ENCODE measurements at regions not wholly inside any gene's neighbourhood (a gene's known extent, or its start where the extent isn't known, plus 50 kb on each side); places are given as distances from the start of the nearest gene placed in this dataset.

GRCh38 chr3:13141183-13141582, 68.0 kb upstream of the IQSEC1 start:
- Histone ChIP-seq H3K36me3 (ENCODE audit: control insufficient read depth in 4 of 4, insufficient read depth in 4 of 4, low read length in 4 of 4) (no peaks in the 10 kb centered on the region), H3K4me1 (ENCODE audit: control insufficient read depth in 5 of 5, insufficient read depth in 5 of 5, low read length in 5 of 5) (no peaks in the 10 kb centered on the region), H3K9ac (ENCODE audit: insufficient read depth in 1 of 2, low read length in 2 of 2) (no peak overlapping the region), H3K27me3 (ENCODE audit: control insufficient read depth in 3 of 3, insufficient read depth in 3 of 3, low read length in 2 of 3) (peaks cover 0 to 2% (median 0%) of the 10 kb centered on the region in 3 donors), H3K27ac (ENCODE audit: low read depth in 1 of 2, low read length in 1 of 2) (no peak overlapping the region), H3K4me3 (no peak overlapping the region), H3K9me3 (ENCODE audit: control insufficient read depth in 4 of 4, insufficient read depth in 3 of 4, low read length in 3 of 4) (peaks cover 0 to 4% (median 0%) of the 10 kb centered on the region in 4 donors)
- 87 to 90% methylated on average over 7 of the region's 7 CpGs for WGBS, 2 donors
- ATAC-seq (ENCODE audit: insufficient read depth, low FRiP score) = no peak
- no peak for DNase-seq
- no peak for TF ChIP-seq CTCF (IDR thresholded peaks at IDR 0.05; ENCODE audit: control extremely low read depth, extremely low read depth)

DNA sequence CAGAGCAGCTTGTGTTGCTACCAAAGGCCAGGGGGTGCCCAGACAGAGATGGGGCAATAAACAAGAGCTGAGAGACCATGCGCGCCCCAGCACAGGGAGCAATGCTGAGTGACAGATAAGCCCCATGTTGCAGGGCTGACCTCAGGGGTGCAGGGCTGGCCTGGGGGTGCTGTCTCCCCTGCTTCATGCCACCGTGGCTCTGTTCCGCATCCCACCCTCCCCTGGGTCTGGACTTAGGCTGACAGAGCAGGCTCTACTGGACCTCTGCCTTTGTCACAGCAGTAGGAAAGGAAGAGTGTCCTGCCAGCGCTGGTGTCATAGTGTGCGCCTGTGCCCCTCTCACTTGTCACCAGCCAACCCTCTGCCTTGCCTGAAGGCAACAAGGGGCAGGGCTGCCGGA, 67.4 kb upstream of the IQSEC1 start:
- H3K4me1 ChIP-seq (ENCODE audit: control insufficient read depth in 5 of 5, insufficient read depth in 5 of 5, low read length in 5 of 5) = no peaks in the 10 kb centered on the region
- peaks cover 0 to 2% (median 0%) of the 10 kb centered on the region in 3 donors for H3K27me3 ChIP-seq (ENCODE audit: control insufficient read depth in 3 of 3, insufficient read depth in 3 of 3, low read length in 2 of 3)
- no peak overlapping the region for H3K4me3 ChIP-seq
- TF ChIP-seq CTCF (IDR thresholded peaks at IDR 0.05; ENCODE audit: control extremely low read depth, extremely low read depth) = no peak
- 94 to 96% methylated on average over 7 of the region's 7 CpGs for WGBS, 2 donors
- DNase-seq (no peak), ATAC-seq (ENCODE audit: insufficient read depth, low FRiP score) (no peak)
- no peak overlapping the region for H3K27ac ChIP-seq (ENCODE audit: low read depth in 1 of 2, low read length in 1 of 2)
- H3K9ac ChIP-seq (ENCODE audit: insufficient read depth in 1 of 2, low read length in 2 of 2) = no peak overlapping the region
- no peaks in the 10 kb centered on the region for H3K36me3 ChIP-seq (ENCODE audit: control insufficient read depth in 4 of 4, insufficient read depth in 4 of 4, low read length in 4 of 4)
- peaks cover 0 to 4% (median 0%) of the 10 kb centered on the region in 4 donors for H3K9me3 ChIP-seq (ENCODE audit: control insufficient read depth in 4 of 4, insufficient read depth in 3 of 4, low read length in 3 of 4)

GRCh38 chr3:13139471-13140065, 66.3 kb upstream of the IQSEC1 start:
- no peak overlapping the region for H3K27ac ChIP-seq (ENCODE audit: low read depth in 1 of 2, low read length in 1 of 2)
- no peak overlapping the region for H3K9ac ChIP-seq (ENCODE audit: insufficient read depth in 1 of 2, low read length in 2 of 2)
- H3K4me1 ChIP-seq (ENCODE audit: control insufficient read depth in 5 of 5, insufficient read depth in 5 of 5, low read length in 5 of 5) = no peaks in the 10 kb centered on the region
- H3K9me3 ChIP-seq (ENCODE audit: control insufficient read depth in 4 of 4, insufficient read depth in 3 of 4, low read length in 3 of 4) = peaks cover 0 to 4% (median 0%) of the 10 kb centered on the region in 4 donors
- peaks cover 0 to 2% (median 0%) of the 10 kb centered on the region in 3 donors for H3K27me3 ChIP-seq (ENCODE audit: control insufficient read depth in 3 of 3, insufficient read depth in 3 of 3, low read length in 2 of 3)
- no peak for TF ChIP-seq CTCF (IDR thresholded peaks at IDR 0.05; ENCODE audit: control extremely low read depth, extremely low read depth)
- no peaks in the 10 kb centered on the region for H3K36me3 ChIP-seq (ENCODE audit: control insufficient read depth in 4 of 4, insufficient read depth in 4 of 4, low read length in 4 of 4)
- DNase-seq (no peak), ATAC-seq (ENCODE audit: insufficient read depth, low FRiP score) (no peak)
- no peak overlapping the region for H3K4me3 ChIP-seq
- 84 to 88% methylated on average over 4 of the region's 4 CpGs for WGBS, 2 donors

DNA sequence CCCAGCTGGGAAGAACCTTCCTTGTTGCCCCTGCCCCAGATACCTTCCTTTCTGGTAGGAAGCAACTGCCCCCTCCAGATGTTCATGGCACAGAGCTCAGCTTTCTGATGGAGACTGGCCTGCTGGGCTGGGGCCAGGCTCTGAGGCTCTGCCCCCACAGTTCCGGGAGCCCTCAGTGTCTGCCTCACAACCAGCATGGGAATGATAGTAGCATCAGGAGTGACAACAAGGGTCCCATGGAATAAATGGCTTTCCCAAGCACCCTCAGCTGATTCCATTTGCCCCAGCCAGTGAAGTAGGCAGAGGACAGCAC, 65.6 kb upstream of the IQSEC1 start:
- Histone ChIP-seq H3K9ac (ENCODE audit: insufficient read depth in 1 of 2, low read length in 2 of 2) (no peak overlapping the region), H3K9me3 (ENCODE audit: control insufficient read depth in 4 of 4, insufficient read depth in 3 of 4, low read length in 3 of 4) (peaks cover 0 to 4% (median 0%) of the 10 kb centered on the region in 4 donors), H3K4me1 (ENCODE audit: control insufficient read depth in 5 of 5, insufficient read depth in 5 of 5, low read length in 5 of 5) (no peaks in the 10 kb centered on the region), H3K4me3 (no peak overlapping the region), H3K36me3 (ENCODE audit: control insufficient read depth in 4 of 4, insufficient read depth in 4 of 4, low read length in 4 of 4) (no peaks in the 10 kb centered on the region), H3K27ac (ENCODE audit: low read depth in 1 of 2, low read length in 1 of 2) (no peak overlapping the region), H3K27me3 (ENCODE audit: control insufficient read depth in 3 of 3, insufficient read depth in 3 of 3, low read length in 2 of 3) (peaks cover 0 to 2% (median 0%) of the 10 kb centered on the region in 3 donors)
- ATAC-seq (ENCODE audit: insufficient read depth, low FRiP score) (no peak), DNase-seq (no peak)
- TF ChIP-seq CTCF (IDR thresholded peaks at IDR 0.05; ENCODE audit: control extremely low read depth, extremely low read depth) = no peak
- WGBS, 2 donors = 72 to 100% methylated on average over 1 of the region's 1 CpG
